ENCODE measurements at regions not wholly inside any gene's neighbourhood (a gene's known extent, or its start where the extent isn't known, plus 50 kb on each side); places are given as distances from the start of the nearest gene placed in this dataset.

DNA sequence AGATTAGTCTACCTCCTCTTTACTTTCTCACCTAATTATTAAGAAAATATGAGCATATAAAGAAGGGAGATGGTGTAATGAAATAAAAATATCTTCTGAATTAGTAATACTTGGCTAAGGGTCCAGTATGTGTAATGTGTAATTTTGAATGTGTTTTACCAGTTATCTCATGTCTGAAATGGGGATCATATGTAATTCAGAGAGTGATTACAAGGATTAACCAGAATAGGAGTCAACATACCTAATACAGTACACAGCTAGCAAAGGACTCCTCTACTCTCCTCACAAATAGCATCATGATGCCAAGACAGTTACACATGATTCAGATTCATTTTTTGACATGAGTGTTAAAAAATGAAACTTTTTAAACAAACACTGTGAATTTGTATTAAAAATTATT lies 570.4 kb downstream of the SI start:
- no peak overlapping the region for H3K27ac ChIP-seq (ENCODE audit: low read depth, low read length)
- H3K9me3 ChIP-seq (ENCODE audit: control insufficient read depth, insufficient read depth, low read length) = no peaks in the 10 kb centered on the region
- no peak overlapping the region for H3K4me2 ChIP-seq (ENCODE audit: low read length)
- no peaks in the 10 kb centered on the region for H3F3A ChIP-seq (ENCODE audit: control insufficient read depth, insufficient read depth)
- H3K27me3 ChIP-seq (ENCODE audit: control insufficient read depth, low read length) = no peaks in the 10 kb centered on the region
- H3K4me3 ChIP-seq (ENCODE audit: low read length) = no peak overlapping the region
- H3K4me1 ChIP-seq (ENCODE audit: control insufficient read depth, low read length) = no peaks in the 10 kb centered on the region
- H3K36me3 ChIP-seq (ENCODE audit: control insufficient read depth, low read length) = no peaks in the 10 kb centered on the region
- H3K9me2 ChIP-seq (replicated peaks; ENCODE audit: control insufficient read depth, low read length) = no peaks in the 10 kb centered on the region
- H4K20me1 ChIP-seq (ENCODE audit: control insufficient read depth, insufficient read depth, low read depth, low read length) = no peaks in the 10 kb centered on the region
- TF ChIP-seq, protein P1, sequence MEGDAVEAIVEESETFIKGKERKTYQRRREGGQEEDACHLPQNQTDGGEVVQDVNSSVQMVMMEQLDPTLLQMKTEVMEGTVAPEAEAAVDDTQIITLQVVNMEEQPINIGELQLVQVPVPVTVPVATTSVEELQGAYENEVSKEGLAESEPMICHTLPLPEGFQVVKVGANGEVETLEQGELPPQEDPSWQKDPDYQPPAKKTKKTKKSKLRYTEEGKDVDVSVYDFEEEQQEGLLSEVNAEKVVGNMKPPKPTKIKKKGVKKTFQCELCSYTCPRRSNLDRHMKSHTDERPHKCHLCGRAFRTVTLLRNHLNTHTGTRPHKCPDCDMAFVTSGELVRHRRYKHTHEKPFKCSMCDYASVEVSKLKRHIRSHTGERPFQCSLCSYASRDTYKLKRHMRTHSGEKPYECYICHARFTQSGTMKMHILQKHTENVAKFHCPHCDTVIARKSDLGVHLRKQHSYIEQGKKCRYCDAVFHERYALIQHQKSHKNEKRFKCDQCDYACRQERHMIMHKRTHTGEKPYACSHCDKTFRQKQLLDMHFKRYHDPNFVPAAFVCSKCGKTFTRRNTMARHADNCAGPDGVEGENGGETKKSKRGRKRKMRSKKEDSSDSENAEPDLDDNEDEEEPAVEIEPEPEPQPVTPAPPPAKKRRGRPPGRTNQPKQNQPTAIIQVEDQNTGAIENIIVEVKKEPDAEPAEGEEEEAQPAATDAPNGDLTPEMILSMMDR (IDR thresholded peaks at IDR 0.05; ENCODE audit: low read depth, low read length, poor library complexity, severe bottlenecking) = no peak
- no peak for TF ChIP-seq EZH2phosphoT487 (IDR thresholded peaks at IDR 0.05; ENCODE audit: borderline replicate concordance, low read length)
- H3K79me2 ChIP-seq (ENCODE audit: control insufficient read depth, low read length) = no peaks in the 10 kb centered on the region

DNA sequence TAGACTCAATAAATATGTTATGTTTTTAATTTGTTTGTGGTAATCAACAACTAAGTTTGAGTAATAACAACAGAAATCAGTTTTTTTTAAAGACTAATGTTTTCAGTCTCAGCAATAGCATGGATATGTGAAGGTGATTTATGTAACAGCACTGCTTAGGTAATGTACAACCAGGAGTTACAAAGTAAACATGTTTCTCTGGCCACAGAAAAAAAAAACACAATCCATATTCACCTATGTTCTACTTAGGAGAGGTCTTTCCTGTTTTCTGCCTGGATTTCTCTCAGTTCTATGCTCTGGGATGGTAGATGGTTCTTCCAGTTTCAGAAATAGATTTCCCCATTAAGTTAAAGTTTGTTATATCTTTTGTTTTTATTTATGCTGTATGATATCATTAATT lies 579.4 kb downstream of the SI start:
- Histone ChIP-seq H3K4me1 (ENCODE audit: control insufficient read depth, low read length) (no peaks in the 10 kb centered on the region), H3K4me2 (ENCODE audit: low read length) (no peak overlapping the region), H3K9me3 (ENCODE audit: control insufficient read depth, insufficient read depth, low read length) (no peaks in the 10 kb centered on the region), H4K20me1 (ENCODE audit: control insufficient read depth, insufficient read depth, low read depth, low read length) (no peaks in the 10 kb centered on the region), H3K36me3 (ENCODE audit: control insufficient read depth, low read length) (no peaks in the 10 kb centered on the region), H3K4me3 (ENCODE audit: low read length) (no peak overlapping the region), H3K79me2 (ENCODE audit: control insufficient read depth, low read length) (no peaks in the 10 kb centered on the region), H3K27ac (ENCODE audit: low read depth, low read length) (no peak overlapping the region), H3K27me3 (ENCODE audit: control insufficient read depth, low read length) (no peaks in the 10 kb centered on the region), H3K9me2 (replicated peaks; ENCODE audit: control insufficient read depth, low read length) (no peaks in the 10 kb centered on the region), H3F3A (ENCODE audit: control insufficient read depth, insufficient read depth) (no peaks in the 10 kb centered on the region)
- no peak for TF ChIP-seq EZH2phosphoT487 (IDR thresholded peaks at IDR 0.05; ENCODE audit: borderline replicate concordance, low read length)
- TF ChIP-seq, protein P1 (IDR thresholded peaks at IDR 0.05; ENCODE audit: low read depth, low read length, poor library complexity, severe bottlenecking) = no peak

DNA sequence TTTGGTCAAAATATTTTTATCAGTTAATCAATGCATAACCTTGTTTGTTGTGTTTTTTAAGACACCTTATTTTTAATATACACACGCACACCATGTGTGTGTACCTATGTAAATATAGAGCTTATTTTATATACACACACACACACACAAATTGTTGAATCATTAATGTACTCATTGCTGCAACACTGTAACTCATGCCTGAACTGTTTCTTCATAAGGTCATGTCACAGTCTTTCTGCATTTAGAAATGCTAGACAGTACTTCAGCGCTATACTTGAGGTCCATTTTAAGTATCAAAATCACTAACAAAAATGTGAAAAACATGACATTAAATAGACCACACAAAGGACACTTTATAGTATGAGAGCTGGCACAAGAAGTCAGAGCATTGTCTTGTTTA lies 589.4 kb downstream of the SI start:
- H3K36me3 ChIP-seq (ENCODE audit: control insufficient read depth, low read length) = no peaks in the 10 kb centered on the region
- no peaks in the 10 kb centered on the region for H3K4me1 ChIP-seq (ENCODE audit: control insufficient read depth, low read length)
- H3K4me2 ChIP-seq (ENCODE audit: low read length) = no peak overlapping the region
- H4K20me1 ChIP-seq (ENCODE audit: control insufficient read depth, insufficient read depth, low read depth, low read length) = no peaks in the 10 kb centered on the region
- H3K27ac ChIP-seq (ENCODE audit: low read depth, low read length) = no peak overlapping the region
- no peaks in the 10 kb centered on the region for H3F3A ChIP-seq (ENCODE audit: control insufficient read depth, insufficient read depth)
- no peaks in the 10 kb centered on the region for H3K27me3 ChIP-seq (ENCODE audit: control insufficient read depth, low read length)
- H3K9me2 ChIP-seq (replicated peaks; ENCODE audit: control insufficient read depth, low read length) = no peaks in the 10 kb centered on the region
- no peak for TF ChIP-seq EZH2phosphoT487 (IDR thresholded peaks at IDR 0.05; ENCODE audit: borderline replicate concordance, low read length)
- TF ChIP-seq, protein P1 (IDR thresholded peaks at IDR 0.05; ENCODE audit: low read depth, low read length, poor library complexity, severe bottlenecking) = no peak
- H3K79me2 ChIP-seq (ENCODE audit: control insufficient read depth, low read length) = no peaks in the 10 kb centered on the region
- H3K9me3 ChIP-seq (ENCODE audit: control insufficient read depth, insufficient read depth, low read length) = no peaks in the 10 kb centered on the region
- H3K4me3 ChIP-seq (ENCODE audit: low read length) = no peak overlapping the region

DNA sequence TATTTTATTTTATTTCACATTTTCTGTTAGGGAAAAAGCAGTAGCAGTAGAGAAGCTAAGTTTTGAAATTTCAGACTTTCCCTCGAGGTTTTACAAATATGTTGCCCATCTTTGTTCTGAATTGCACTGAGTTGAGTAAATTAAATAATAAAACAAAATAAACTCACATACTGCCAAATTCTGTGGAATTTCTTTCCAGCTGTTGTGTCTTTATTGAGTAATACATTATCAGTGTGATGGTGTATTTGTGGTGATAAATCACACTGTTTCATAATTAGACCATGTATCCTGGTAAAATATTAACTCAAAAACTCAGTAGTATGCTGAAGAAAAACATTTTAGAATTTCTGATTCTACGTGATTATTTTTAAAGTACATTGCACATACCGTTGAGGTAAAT lies 592.1 kb downstream of the SI start:
- no peaks in the 10 kb centered on the region for H3K9me3 ChIP-seq (ENCODE audit: control insufficient read depth, insufficient read depth, low read length)

More for the DNA sequence above, 592.1 kb downstream of the SI start:
- H3F3A ChIP-seq (ENCODE audit: control insufficient read depth, insufficient read depth) = no peaks in the 10 kb centered on the region
- no peak overlapping the region for H3K27ac ChIP-seq (ENCODE audit: low read depth, low read length)
- no peaks in the 10 kb centered on the region for H4K20me1 ChIP-seq (ENCODE audit: control insufficient read depth, insufficient read depth, low read depth, low read length)
- TF ChIP-seq EZH2phosphoT487 (IDR thresholded peaks at IDR 0.05; ENCODE audit: borderline replicate concordance, low read length) = no peak
- TF ChIP-seq, protein P1 (IDR thresholded peaks at IDR 0.05; ENCODE audit: low read depth, low read length, poor library complexity, severe bottlenecking) = no peak
- no peaks in the 10 kb centered on the region for H3K9me2 ChIP-seq (replicated peaks; ENCODE audit: control insufficient read depth, low read length)
- no peaks in the 10 kb centered on the region for H3K36me3 ChIP-seq (ENCODE audit: control insufficient read depth, low read length)
- no peaks in the 10 kb centered on the region for H3K27me3 ChIP-seq (ENCODE audit: control insufficient read depth, low read length)
- H3K79me2 ChIP-seq (ENCODE audit: control insufficient read depth, low read length) = no peaks in the 10 kb centered on the region
- H3K4me2 ChIP-seq (ENCODE audit: low read length) = no peak overlapping the region
- H3K4me3 ChIP-seq (ENCODE audit: low read length) = no peak overlapping the region
- H3K4me1 ChIP-seq (ENCODE audit: control insufficient read depth, low read length) = no peaks in the 10 kb centered on the region

Data from DOHH2 (cell line).